IMR-90 (cell line): ENCODE measurements at regions not wholly inside any gene's neighbourhood (a gene's known extent, or its start where the extent isn't known, plus 50 kb on each side); places are given as distances from the start of the nearest gene placed in this dataset.

Experiments used
- ATAC-seq: fragments of 200-7000 bp; cut with Tn5 transposase; 2 replicates; pipeline ENCODE4 v1.9.1; 2020; ENCODE audit warnings: low read depth, mild to moderate bottlenecking, moderate library complexity
- BruUV-seq: library from RNA; stranded (reverse); fragments of 400-500 nt; replicated peaks from 2 replicates; lab custom pipeline; 2021; lab: Mats Ljungman, UMichigan
- CTCF ChIA-PET: fragments of 300-600 bp; formaldehyde crosslinking; extraction: SDS; loops from one replicate; lab custom pipeline; 2021; ENCODE audit warnings: antibody characterized with exemption; lab: Yijun Ruan, JAX
- POLR2A ChIA-PET: fragments of 300-600 bp; sonication (Branson Sonifier 250); formaldehyde crosslinking; loops from one replicate; lab custom pipeline; 2022; ENCODE audit warnings: antibody characterized with exemption; ENCODE audit not compliant: unreplicated experiment; lab: Charles Lee
- DNase-seq: peaks from one replicate; pipeline ENCODE4 v3.0.0; 2013
- H2AFZ ChIP-seq: replicated peaks from 2 replicates; pipeline ENCODE3; 2013; ENCODE audit warnings: low read length, mild to moderate bottlenecking; ENCODE audit not compliant: poor library complexity
- H2AK5ac ChIP-seq: 2 replicates; pipeline ENCODE4 v1.6.1; 2013; ENCODE audit warnings: low read depth, low read length, inconsistent platforms
- H2AK9ac ChIP-seq: replicated peaks from 2 replicates; pipeline ENCODE3; 2013; ENCODE audit warnings: mild to moderate bottlenecking, low read depth, low read length, moderate library complexity; ENCODE audit not compliant: poor library complexity
- H2BK120ac ChIP-seq: 2 replicates; pipeline ENCODE4 v1.6.1; 2013; ENCODE audit warnings: low read depth, low read length, inconsistent platforms
- H2BK15ac ChIP-seq: 3 replicates; pipeline ENCODE4 v1.6.1; 2013; ENCODE audit warnings: low read depth, low read length, inconsistent platforms
- H2BK20ac ChIP-seq: 2 replicates; pipeline ENCODE4 v1.6.1; 2013; ENCODE audit warnings: low read depth, mild to moderate bottlenecking, inconsistent platforms, low read length, moderate library complexity
- H2BK5ac ChIP-seq: 2 replicates; pipeline ENCODE4 v1.6.1; 2013; ENCODE audit warnings: mild to moderate bottlenecking, low read depth, low read length, inconsistent platforms; ENCODE audit not compliant: poor library complexity, severe bottlenecking
- H3K14ac ChIP-seq: replicated peaks from 2 replicates; pipeline ENCODE4 v1.6.1; 2013; ENCODE audit warnings: low read depth, low read length, inconsistent platforms
- H3K18ac ChIP-seq: 2 replicates; pipeline ENCODE4 v1.6.1; 2013; ENCODE audit warnings: low read depth, low read length, control low read depth
- H3K23ac ChIP-seq: 2 replicates; pipeline ENCODE4 v1.6.1; 2013; ENCODE audit warnings: low read depth, low read length, inconsistent platforms
- H3K27ac ChIP-seq: 2 replicates; pipeline ENCODE4 v1.5.1; 2013; ENCODE audit warnings: mild to moderate bottlenecking, control low read depth, low read length; ENCODE audit not compliant: insufficient read depth
- H3K27me3 ChIP-seq: 2 replicates; pipeline ENCODE4 v1.6.1; 2013; ENCODE audit warnings: low read length; ENCODE audit not compliant: control insufficient read depth, insufficient read depth
- H3K36me3 ChIP-seq: 2 replicates; pipeline ENCODE4 v1.6.1; 2013; ENCODE audit warnings: low read length, mixed read lengths; ENCODE audit not compliant: control insufficient read depth, insufficient read depth
- H3K4ac ChIP-seq: 2 replicates; pipeline ENCODE4 v1.6.1; 2013; ENCODE audit warnings: low read depth, low read length, inconsistent platforms
- H3K4me1 ChIP-seq: 2 replicates; pipeline ENCODE4 v1.6.1; 2013; ENCODE audit warnings: low read length, mixed read lengths; ENCODE audit not compliant: control insufficient read depth, insufficient read depth
- H3K4me2 ChIP-seq: 2 replicates; pipeline ENCODE4 v1.6.1; 2013; ENCODE audit warnings: low read depth, mild to moderate bottlenecking, control low read depth, low read length, moderate library complexity
- H3K4me3 ChIP-seq: 2 replicates; pipeline ENCODE4 v1.5.1; 2013; ENCODE audit warnings: low read depth, mild to moderate bottlenecking, control low read depth, low read length, moderate library complexity; ENCODE audit not compliant: insufficient read depth
- H3K56ac ChIP-seq: 2 replicates; pipeline ENCODE4 v1.6.1; 2013; ENCODE audit warnings: low read length, inconsistent platforms; ENCODE audit not compliant: insufficient read depth; ENCODE audit errors: extremely low read depth
- H3K79me1 ChIP-seq, 2 experiments: 2 replicates each; pipeline ENCODE4 v1.6.1; 2013; ENCODE audit warnings: low read length in 2 of 2, inconsistent platforms in 1 of 2, low read depth in 1 of 2
- H3K9ac ChIP-seq: 2 replicates; pipeline ENCODE4 v1.6.1; 2013; ENCODE audit warnings: low read depth, low read length, control low read depth
- H3K9me1 ChIP-seq: 2 replicates; pipeline ENCODE4 v1.6.1; 2013; ENCODE audit warnings: low read length, inconsistent platforms; ENCODE audit not compliant: insufficient read depth
- H3K9me3 ChIP-seq: 2 replicates; pipeline ENCODE4 v1.6.1; 2013; ENCODE audit warnings: low read length; ENCODE audit not compliant: control insufficient read depth, insufficient read depth
- H4K20me1 ChIP-seq: 2 replicates; pipeline ENCODE4 v1.6.1; 2013; ENCODE audit warnings: low read length, inconsistent platforms; ENCODE audit not compliant: insufficient read depth
- H4K5ac ChIP-seq: 2 replicates; pipeline ENCODE4 v1.6.1; 2013; ENCODE audit warnings: mild to moderate bottlenecking, low read depth, low read length, control low read depth
- H4K8ac ChIP-seq, 2 experiments: 2 replicates each; pipeline ENCODE4 v1.6.1; 2013; ENCODE audit warnings: low read depth in 2 of 2, low read length in 2 of 2, control low read depth in 1 of 2, inconsistent platforms in 1 of 2
- H4K91ac ChIP-seq: 2 replicates; pipeline ENCODE4 v1.6.1; 2013; ENCODE audit warnings: low read depth, low read length, inconsistent platforms; ENCODE audit not compliant: insufficient read depth
- BHLHE40 ChIP-seq: fragments of 150-350 bp; IDR thresholded peaks from 2 replicates; pipeline ENCODE4 v1.6.1; 2016; ENCODE audit warnings: mild to moderate bottlenecking, low read depth, low read length
- CEBPB ChIP-seq: IDR thresholded peaks from 2 replicates; pipeline ENCODE4 v1.6.1; 2012; ENCODE audit warnings: low read depth, low read length, improper control_type of control experiment
- CHD1 ChIP-seq: IDR thresholded peaks from 2 replicates; pipeline ENCODE4 v1.6.1; 2012; ENCODE audit warnings: low read depth, low read length, improper control_type of control experiment
- CTCF ChIP-seq: conservative IDR thresholded peaks from 2 replicates; pipeline ENCODE4 v1.5.1; 2012; ENCODE audit warnings: mild to moderate bottlenecking, low read depth, low read length, improper control_type of control experiment
- FOS ChIP-seq: fragments of 150-350 bp; IDR thresholded peaks from 2 replicates; pipeline ENCODE4 v1.6.1; 2016; ENCODE audit warnings: low read depth, low read length
- MAFK ChIP-seq: IDR thresholded peaks from 2 replicates; pipeline ENCODE4 v1.6.1; 2012; ENCODE audit warnings: low read depth, low read length, improper control_type of control experiment
- MAZ ChIP-seq: IDR thresholded peaks from 2 replicates; pipeline ENCODE4 v1.6.1; 2012; ENCODE audit warnings: low read depth, mild to moderate bottlenecking, low read length, improper control_type of control experiment, moderate library complexity, borderline replicate concordance
- MXI1 ChIP-seq: IDR thresholded peaks from 2 replicates; pipeline ENCODE4 v1.6.1; 2012; ENCODE audit warnings: low read depth, mild to moderate bottlenecking, low read length, moderate library complexity, borderline replicate concordance
- NFE2L2 ChIP-seq: fragments of 150-350 bp; IDR thresholded peaks from 2 replicates; pipeline ENCODE4 v1.6.1; 2016; ENCODE audit warnings: low read depth, mild to moderate bottlenecking, low read length
- POLR2A ChIP-seq: IDR thresholded peaks from 2 replicates; pipeline ENCODE4 v1.6.1; 2012; ENCODE audit warnings: mild to moderate bottlenecking, low read depth, low read length
- RAD21 ChIP-seq: IDR thresholded peaks from 2 replicates; pipeline ENCODE4 v1.6.1; 2012; ENCODE audit warnings: low read length, improper control_type of control experiment
- RCOR1 ChIP-seq: IDR thresholded peaks from 2 replicates; pipeline ENCODE4 v1.6.1; 2012; ENCODE audit warnings: mild to moderate bottlenecking, low read length, improper control_type of control experiment; ENCODE audit not compliant: insufficient replicate concordance
- RFX5 ChIP-seq: IDR thresholded peaks from 2 replicates; pipeline ENCODE4 v1.8.0; 2012; ENCODE audit warnings: low read depth, mild to moderate bottlenecking, low read length, moderate library complexity
- SMC3 ChIP-seq: fragments of 150-350 bp; IDR thresholded peaks from 2 replicates; pipeline ENCODE4 v1.6.1; 2016; ENCODE audit warnings: low read depth, mild to moderate bottlenecking, antibody characterized with exemption, low read length, moderate library complexity
- WGBS, 2 experiments: methylation state at CpG; one replicate each; pipeline versions ENCODE4 v1.1.5 to v1.1.7; 2013; ENCODE audit warnings: missing lambda C conversion rate in 2 of 2; ENCODE audit not compliant: insufficient read length in 1 of 2; ENCODE audit errors: extremely low coverage in 2 of 2; 5-methylcytosine and 5-hydroxymethylcytosine counted together
- dilution Hi-C: fragments of 300-500 bp; cut with HindIII; formaldehyde crosslinking; loops from one replicate; pipeline ENCODE4 v1.14.3; 2018; ENCODE audit warnings: low sequenced_read_pairs; ENCODE audit not compliant: unreplicated experiment
- in situ Hi-C: fragments of 300-500 bp; cut with MboI; formaldehyde crosslinking; loops from 3 replicates; pipeline ENCODE4 v1.14.3; 2019; ENCODE audit warnings: low sequenced_read_pairs, inconsistent platforms, mixed read lengths
- intact Hi-C: fragments of 100-400 bp; cut with micrococcal nuclease; formaldehyde crosslinking; loops from 2 replicates; pipeline ENCODE4 v1.10.0; 2022
- TF ChIP-seq, protein P1 (sequence below): fragments of 150-350 bp; IDR thresholded peaks from 2 replicates; pipeline ENCODE4 v1.6.1; 2017; ENCODE audit warnings: mild to moderate bottlenecking, antibody characterized with exemption, low read length, low read depth
- TF ChIP-seq, protein P2 (sequence below): fragments of 150-350 bp; IDR thresholded peaks from 2 replicates; pipeline ENCODE4 v1.6.1; 2016; ENCODE audit warnings: low read depth, mild to moderate bottlenecking, low read length, moderate library complexity, borderline replicate concordance

- Histone ChIP-seq H3K9me3 (peaks cover 4% of the 10 kb centered on the region; the same call in 1 of the 2 replicates), H3K18ac (no peak overlapping the region), H3K4me1 (no peaks in the 10 kb centered on the region), H3K4me2 (no peak overlapping the region), H2BK15ac (no peak overlapping the region), H4K5ac (no peak overlapping the region), H2BK20ac (no peak overlapping the region), H4K20me1 (no peaks in the 10 kb centered on the region), H3K4me3 (no peak overlapping the region), H2AK9ac (no peak overlapping the region), H2AFZ (no peak overlapping the region), H2BK5ac (no peak overlapping the region), H3K79me1 (no peaks in the 10 kb centered on the region), H3K27me3 (peaks cover 6% of the 10 kb centered on the region), H4K8ac (no peak overlapping the region), H3K14ac (no peak overlapping the region), H3K9ac (no peak overlapping the region), H3K4ac (no peak overlapping the region), H4K91ac (no peak overlapping the region), H2AK5ac (no peak overlapping the region), H3K36me3 (no peaks in the 10 kb centered on the region), H2BK120ac (no peak overlapping the region), H3K27ac (no peak overlapping the region), H3K56ac (no peak overlapping the region), H3K23ac (no peak overlapping the region), H3K9me1 (peaks cover 3% of the 10 kb centered on the region; the same call in 1 of the 2 replicates)
- DNase-seq (no peak), ATAC-seq (no peak)
- CTCF ChIA-PET = no interaction called here
- dilution Hi-C loops = no loop called here
- WGBS, 2 experiments = 79% methylated on average over 10 of the region's 15 CpGs; no CpG with 5 or more reads in 1 of the 2 experiments
- POLR2A ChIA-PET = no interaction called here
- in situ Hi-C loops = no loop called here
- TF ChIP-seq MXI1 = no peak
- no peak for TF ChIP-seq POLR2A
- no peak for TF ChIP-seq FOS
- TF ChIP-seq CHD1 = no peak
- no peak for TF ChIP-seq RFX5
- TF ChIP-seq CTCF = no peak
- TF ChIP-seq, protein P1, sequence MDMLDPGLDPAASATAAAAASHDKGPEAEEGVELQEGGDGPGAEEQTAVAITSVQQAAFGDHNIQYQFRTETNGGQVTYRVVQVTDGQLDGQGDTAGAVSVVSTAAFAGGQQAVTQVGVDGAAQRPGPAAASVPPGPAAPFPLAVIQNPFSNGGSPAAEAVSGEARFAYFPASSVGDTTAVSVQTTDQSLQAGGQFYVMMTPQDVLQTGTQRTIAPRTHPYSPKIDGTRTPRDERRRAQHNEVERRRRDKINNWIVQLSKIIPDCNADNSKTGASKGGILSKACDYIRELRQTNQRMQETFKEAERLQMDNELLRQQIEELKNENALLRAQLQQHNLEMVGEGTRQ = no peak
- no peak for TF ChIP-seq MAFK
- no peak for TF ChIP-seq MAZ
- TF ChIP-seq NFE2L2 = no peak
- no peak for TF ChIP-seq BHLHE40
- TF ChIP-seq, protein P2, sequence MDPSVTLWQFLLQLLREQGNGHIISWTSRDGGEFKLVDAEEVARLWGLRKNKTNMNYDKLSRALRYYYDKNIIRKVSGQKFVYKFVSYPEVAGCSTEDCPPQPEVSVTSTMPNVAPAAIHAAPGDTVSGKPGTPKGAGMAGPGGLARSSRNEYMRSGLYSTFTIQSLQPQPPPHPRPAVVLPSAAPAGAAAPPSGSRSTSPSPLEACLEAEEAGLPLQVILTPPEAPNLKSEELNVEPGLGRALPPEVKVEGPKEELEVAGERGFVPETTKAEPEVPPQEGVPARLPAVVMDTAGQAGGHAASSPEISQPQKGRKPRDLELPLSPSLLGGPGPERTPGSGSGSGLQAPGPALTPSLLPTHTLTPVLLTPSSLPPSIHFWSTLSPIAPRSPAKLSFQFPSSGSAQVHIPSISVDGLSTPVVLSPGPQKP = no peak
- no peak for TF ChIP-seq SMC3
- TF ChIP-seq CEBPB = no peak
- TF ChIP-seq RCOR1 = no peak
- TF ChIP-seq RAD21 = no peak
- no TSS peak for BruUV-seq
- intact Hi-C loops = no loop called here
Measured at GRCh38 chr2:8566774-8567468, 114.9 kb upstream of the ID2 start.
